Cardiac muscle cell (in vitro differentiated cells and primary cell): ENCODE measurements at regions not wholly inside any gene's neighbourhood (a gene's known extent, or its start where the extent isn't known, plus 50 kb on each side); places are given as distances from the start of the nearest gene placed in this dataset.

Source experiments
- DNase-seq, 2 donors: peaks; one replicate each; pipeline versions ENCODE4 v3.0.0 to v3.0.0-alpha.2; 2010 to 2017; ENCODE audit warnings: low read depth in 1 of 2, low spot score in 1 of 2
- H3K27ac ChIP-seq: fragments of 200-600 bp; sonication (generic); 2 replicates; pipeline ENCODE4 v1.5.1; 2016
- H3K27me3 ChIP-seq: fragments of 200-600 bp; sonication (generic); 2 replicates; pipeline ENCODE4 v1.6.0; 2016; ENCODE audit warnings: control low read depth
- H3K36me3 ChIP-seq: fragments of 200-600 bp; sonication (generic); 2 replicates; pipeline ENCODE4 v1.5.1; 2016; ENCODE audit warnings: control low read depth
- H3K4me1 ChIP-seq: fragments of 200-600 bp; sonication (generic); 2 replicates; pipeline ENCODE4 v1.8.1; 2017; ENCODE audit warnings: low read depth, mild to moderate bottlenecking, mixed run types
- H3K4me3 ChIP-seq: fragments of 200-600 bp; sonication (generic); 2 replicates; pipeline ENCODE4 v1.5.1; 2016; ENCODE audit warnings: mild to moderate bottlenecking
- H3K9me3 ChIP-seq: fragments of 200-600 bp; sonication (generic); 2 replicates; pipeline ENCODE4 v1.5.1; 2017; ENCODE audit warnings: low read depth, mild to moderate bottlenecking, control low read depth
- TF ChIP-seq, protein P1 (sequence below): IDR thresholded peaks from 2 replicates; pipeline ENCODE4 v1.5.1; 2012; ENCODE audit warnings: low read depth, mild to moderate bottlenecking, low read length

DNA sequence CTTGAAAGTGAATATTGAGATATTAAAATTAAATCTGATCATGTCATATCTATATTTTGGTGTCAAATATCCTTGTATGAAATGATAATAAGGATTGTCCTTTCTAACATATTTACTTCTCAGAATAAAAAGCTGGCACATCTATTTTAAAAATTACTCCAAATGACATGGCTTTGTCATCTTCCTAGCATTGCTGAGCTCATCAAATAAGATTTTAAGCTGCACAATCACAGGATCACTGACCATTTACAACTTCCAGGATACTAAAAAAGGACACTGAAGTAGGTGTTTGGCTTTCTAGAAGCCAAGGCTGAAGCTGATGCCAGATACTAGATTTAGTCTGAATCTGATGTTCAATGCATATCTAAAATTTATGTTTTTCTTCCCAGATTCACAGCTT, 351.1 kb downstream of the BMP4 start:
- H3K27ac ChIP-seq: no peak overlapping the region
- H3K9me3 ChIP-seq: no peaks in the 10 kb centered on the region
- H3K4me1 ChIP-seq: no peaks in the 10 kb centered on the region
- TF ChIP-seq, protein P1, sequence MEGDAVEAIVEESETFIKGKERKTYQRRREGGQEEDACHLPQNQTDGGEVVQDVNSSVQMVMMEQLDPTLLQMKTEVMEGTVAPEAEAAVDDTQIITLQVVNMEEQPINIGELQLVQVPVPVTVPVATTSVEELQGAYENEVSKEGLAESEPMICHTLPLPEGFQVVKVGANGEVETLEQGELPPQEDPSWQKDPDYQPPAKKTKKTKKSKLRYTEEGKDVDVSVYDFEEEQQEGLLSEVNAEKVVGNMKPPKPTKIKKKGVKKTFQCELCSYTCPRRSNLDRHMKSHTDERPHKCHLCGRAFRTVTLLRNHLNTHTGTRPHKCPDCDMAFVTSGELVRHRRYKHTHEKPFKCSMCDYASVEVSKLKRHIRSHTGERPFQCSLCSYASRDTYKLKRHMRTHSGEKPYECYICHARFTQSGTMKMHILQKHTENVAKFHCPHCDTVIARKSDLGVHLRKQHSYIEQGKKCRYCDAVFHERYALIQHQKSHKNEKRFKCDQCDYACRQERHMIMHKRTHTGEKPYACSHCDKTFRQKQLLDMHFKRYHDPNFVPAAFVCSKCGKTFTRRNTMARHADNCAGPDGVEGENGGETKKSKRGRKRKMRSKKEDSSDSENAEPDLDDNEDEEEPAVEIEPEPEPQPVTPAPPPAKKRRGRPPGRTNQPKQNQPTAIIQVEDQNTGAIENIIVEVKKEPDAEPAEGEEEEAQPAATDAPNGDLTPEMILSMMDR: no peak
- no peak overlapping the region for H3K4me3 ChIP-seq
- no peak for DNase-seq
- H3K27me3 ChIP-seq: no peaks in the 10 kb centered on the region
- no peaks in the 10 kb centered on the region for H3K36me3 ChIP-seq

DNA sequence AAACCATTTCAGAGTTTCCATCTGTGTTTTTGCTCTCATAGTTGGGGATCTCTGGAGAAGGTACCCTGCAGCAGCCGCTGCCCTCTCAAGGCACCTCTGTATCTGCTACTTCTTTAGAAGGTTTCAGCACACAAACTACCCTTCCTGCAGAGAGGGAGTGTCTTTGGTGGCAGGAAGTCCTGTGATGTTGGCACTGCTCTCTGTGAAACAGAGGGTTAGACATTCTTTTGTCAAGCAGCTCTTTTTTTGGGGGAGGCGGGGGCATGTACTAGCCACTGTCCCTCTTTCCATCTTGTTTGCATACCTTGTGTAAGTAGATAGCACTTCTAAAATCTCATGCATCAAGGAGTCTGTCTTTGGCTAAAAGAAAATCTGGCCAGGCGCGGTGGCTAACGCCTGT, 352.6 kb downstream of the BMP4 start:
- TF ChIP-seq, protein P1: no peak
- H3K27me3 ChIP-seq: no peaks in the 10 kb centered on the region
- no peak for DNase-seq
- no peaks in the 10 kb centered on the region for H3K4me1 ChIP-seq
- no peak overlapping the region for H3K4me3 ChIP-seq
- no peaks in the 10 kb centered on the region for H3K36me3 ChIP-seq
- H3K27ac ChIP-seq: no peak overlapping the region
- H3K9me3 ChIP-seq: no peaks in the 10 kb centered on the region

DNA sequence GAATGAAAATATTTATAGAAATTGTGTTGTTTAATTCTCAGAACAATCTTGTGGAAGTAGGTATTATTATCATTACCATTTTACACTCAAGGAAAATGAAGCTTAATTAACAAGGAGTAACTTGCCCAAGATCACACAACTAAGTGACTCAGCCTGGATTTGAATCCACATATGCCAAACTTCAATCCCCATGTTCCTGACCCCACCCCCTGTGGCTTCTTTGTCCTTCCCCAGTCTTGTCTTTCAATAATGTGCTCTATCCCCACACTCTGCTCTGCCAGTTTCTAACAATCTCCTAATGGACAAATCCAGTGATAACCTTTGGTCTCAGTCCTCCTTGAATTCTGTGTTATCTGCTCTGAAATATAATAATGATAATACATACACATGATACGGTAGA, 355.2 kb downstream of the BMP4 start:
- Histone ChIP-seq H3K27me3 (no peaks in the 10 kb centered on the region), H3K9me3 (no peaks in the 10 kb centered on the region), H3K4me3 (no peak overlapping the region), H3K27ac (no peak overlapping the region), H3K36me3 (no peaks in the 10 kb centered on the region), H3K4me1 (no peaks in the 10 kb centered on the region)
- no peak for DNase-seq
- TF ChIP-seq, protein P1: no peak

DNA sequence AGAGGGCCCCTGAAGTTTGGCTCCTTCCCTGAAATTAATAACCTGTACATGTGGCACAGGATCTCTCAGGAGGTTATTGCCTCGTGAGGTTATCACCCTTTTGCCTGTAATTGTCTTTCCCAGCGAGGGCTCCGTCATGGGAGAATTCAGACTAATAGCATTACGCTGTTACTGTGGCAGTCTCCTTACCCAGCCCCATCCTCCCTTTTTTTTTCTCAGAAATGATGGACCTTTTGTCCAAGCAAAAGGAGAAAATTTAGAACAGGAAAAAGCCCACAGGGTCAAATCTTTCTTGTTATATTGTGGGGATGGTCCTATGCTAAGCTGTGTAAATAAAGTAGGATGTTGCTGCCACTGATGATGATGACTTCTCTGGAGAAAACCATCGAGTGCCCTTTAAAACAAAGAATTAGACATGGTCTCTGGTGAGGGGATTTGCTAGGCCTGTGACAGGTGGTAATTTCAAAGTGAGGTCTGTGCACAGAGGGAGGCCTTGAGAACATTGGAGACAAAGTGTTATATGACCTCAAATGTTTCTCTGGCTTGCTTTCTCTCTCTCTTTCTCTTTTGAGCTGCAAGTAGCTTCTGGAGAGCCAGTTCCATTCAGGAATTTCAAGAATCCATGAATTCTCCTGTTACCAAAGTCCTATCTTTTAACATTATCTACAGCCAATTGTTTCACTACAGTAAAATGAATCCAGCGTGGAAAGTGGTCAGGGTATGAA, 357.2 kb downstream of the BMP4 start:
- H3K27ac ChIP-seq: no peak overlapping the region
- TF ChIP-seq, protein P1: no peak
- no peaks in the 10 kb centered on the region for H3K4me1 ChIP-seq
- no peaks in the 10 kb centered on the region for H3K27me3 ChIP-seq
- no peak overlapping the region for H3K4me3 ChIP-seq
- H3K9me3 ChIP-seq: no peaks in the 10 kb centered on the region
- DNase-seq: no peak
- H3K36me3 ChIP-seq: no peaks in the 10 kb centered on the region

DNA sequence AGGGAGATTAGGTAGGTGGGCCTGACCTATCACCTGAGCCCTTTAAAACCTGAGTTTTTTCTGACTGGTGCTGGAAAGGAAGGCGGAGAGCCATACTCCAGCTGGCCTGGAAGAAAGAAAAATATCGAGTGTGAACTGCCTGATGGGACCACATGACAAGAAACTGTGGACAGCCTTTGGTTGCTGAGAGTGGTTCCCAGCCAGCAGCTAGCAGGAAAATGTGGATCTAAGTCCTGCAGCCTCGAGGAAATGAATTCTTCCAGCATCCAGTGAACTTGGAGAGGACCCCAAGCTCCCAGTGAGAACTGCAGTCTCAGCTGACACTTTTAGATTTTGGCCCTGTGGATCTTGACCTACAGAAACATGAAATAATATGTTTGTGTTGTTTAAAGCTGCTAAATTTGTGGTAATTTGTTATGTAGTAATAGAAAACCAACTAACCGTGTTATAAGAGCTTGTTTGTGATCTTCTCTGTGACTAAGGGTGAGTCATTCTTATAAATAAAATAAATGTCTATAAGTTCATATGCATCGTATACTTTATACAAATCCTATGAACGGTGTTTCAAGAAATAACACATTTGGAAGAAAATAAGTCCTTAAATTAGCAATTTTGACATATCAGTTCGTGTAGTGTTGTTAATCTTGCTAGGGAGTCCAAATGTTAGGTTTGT, 359.6 kb downstream of the BMP4 start:
- TF ChIP-seq, protein P1: no peak
- no peak for DNase-seq
- H3K4me1 ChIP-seq: no peaks in the 10 kb centered on the region
- no peak overlapping the region for H3K27ac ChIP-seq
- H3K9me3 ChIP-seq: no peaks in the 10 kb centered on the region
- H3K4me3 ChIP-seq: no peak overlapping the region
- H3K27me3 ChIP-seq: no peaks in the 10 kb centered on the region
- no peaks in the 10 kb centered on the region for H3K36me3 ChIP-seq
